Muscle layer of duodenum (tissue), 2 donors: ENCODE measurements at regions not wholly inside any gene's neighbourhood (a gene's known extent, or its start where the extent isn't known, plus 50 kb on each side); places are given as distances from the start of the nearest gene placed in this dataset.

ENCODE experiments used
- H3K27ac ChIP-seq: one replicate; pipeline ENCODE4 v1.7.0; 2013; ENCODE audit warnings: mild to moderate bottlenecking, low read length
- H3K27me3 ChIP-seq: one replicate; pipeline ENCODE4 v1.7.0; 2013; ENCODE audit warnings: low read depth, mild to moderate bottlenecking, control low read depth, low read length
- H3K36me3 ChIP-seq, 2 donors: one replicate each; pipeline ENCODE4 v1.7.0; 2013; ENCODE audit warnings: low read length in 2 of 2, control low read depth in 1 of 2, mild to moderate bottlenecking in 1 of 2; ENCODE audit not compliant: insufficient read depth in 2 of 2, control insufficient read depth in 1 of 2
- H3K4me1 ChIP-seq, 2 donors: one replicate each; pipeline ENCODE4 v1.7.0; 2013; ENCODE audit warnings: low read length in 2 of 2, mild to moderate bottlenecking in 2 of 2, control low read depth in 1 of 2, moderate library complexity in 1 of 2; ENCODE audit not compliant: insufficient read depth in 2 of 2, control insufficient read depth in 1 of 2
- H3K4me3 ChIP-seq, 2 donors: one replicate each; pipeline ENCODE4 v1.7.0; 2013; ENCODE audit warnings: low read length in 2 of 2, low read depth in 1 of 2, mild to moderate bottlenecking in 1 of 2
- H3K9me3 ChIP-seq, 2 donors: one replicate each; pipeline ENCODE4 v1.7.0; 2013; ENCODE audit warnings: low read length in 2 of 2, control low read depth in 1 of 2, mild to moderate bottlenecking in 1 of 2; ENCODE audit not compliant: control insufficient read depth in 1 of 2
- donor health status: healthy.

DNA sequence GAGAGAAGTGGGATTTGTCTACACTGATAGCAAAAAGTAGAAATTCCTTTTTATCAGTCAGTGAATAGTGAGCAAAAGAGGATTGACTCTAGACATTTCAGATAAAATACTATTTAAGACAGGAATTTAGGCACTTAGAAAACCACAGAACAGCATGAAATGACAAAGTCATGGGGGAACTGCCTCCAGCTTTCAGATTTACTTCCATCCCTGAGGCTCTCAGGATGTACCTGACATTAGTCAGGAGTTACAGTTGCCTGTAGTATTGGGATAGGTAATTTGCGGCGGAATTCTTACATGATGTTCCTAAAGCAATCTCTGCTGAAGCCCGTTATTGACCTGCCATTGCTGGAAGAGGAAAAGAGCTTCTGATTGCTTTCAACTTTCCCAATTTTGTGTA, 337.1 kb upstream of the MAP2 start:
- no peak overlapping the region for H3K27ac ChIP-seq
- no peaks in the 10 kb centered on the region for H3K4me1 ChIP-seq
- H3K27me3 ChIP-seq = no peaks in the 10 kb centered on the region
- H3K36me3 ChIP-seq = no peaks in the 10 kb centered on the region
- H3K9me3 ChIP-seq = no peaks in the 10 kb centered on the region
- no peak overlapping the region for H3K4me3 ChIP-seq

DNA sequence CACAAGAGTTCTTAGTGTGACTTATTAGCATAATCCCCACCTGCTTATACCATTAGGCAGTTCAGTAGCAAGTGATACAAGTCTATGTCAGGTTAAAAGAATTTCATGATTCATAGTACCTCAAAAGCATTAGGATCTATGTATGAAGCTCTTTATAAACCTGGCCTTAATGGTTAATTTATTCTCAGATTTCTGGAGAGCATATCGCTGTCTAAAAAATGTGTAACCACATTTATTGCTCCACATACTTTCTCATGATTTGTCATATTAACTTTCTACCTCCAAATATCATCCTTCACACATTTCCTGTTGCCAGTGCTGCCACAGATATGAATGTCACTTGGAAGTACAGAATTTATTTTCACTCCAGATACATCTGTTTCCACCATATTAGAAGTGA, 332.8 kb upstream of the MAP2 start:
- H3K4me1 ChIP-seq = no peaks in the 10 kb centered on the region
- no peaks in the 10 kb centered on the region for H3K36me3 ChIP-seq
- no peak overlapping the region for H3K4me3 ChIP-seq
- H3K9me3 ChIP-seq = no peaks in the 10 kb centered on the region
- no peak overlapping the region for H3K27ac ChIP-seq
- H3K27me3 ChIP-seq = no peaks in the 10 kb centered on the region

DNA sequence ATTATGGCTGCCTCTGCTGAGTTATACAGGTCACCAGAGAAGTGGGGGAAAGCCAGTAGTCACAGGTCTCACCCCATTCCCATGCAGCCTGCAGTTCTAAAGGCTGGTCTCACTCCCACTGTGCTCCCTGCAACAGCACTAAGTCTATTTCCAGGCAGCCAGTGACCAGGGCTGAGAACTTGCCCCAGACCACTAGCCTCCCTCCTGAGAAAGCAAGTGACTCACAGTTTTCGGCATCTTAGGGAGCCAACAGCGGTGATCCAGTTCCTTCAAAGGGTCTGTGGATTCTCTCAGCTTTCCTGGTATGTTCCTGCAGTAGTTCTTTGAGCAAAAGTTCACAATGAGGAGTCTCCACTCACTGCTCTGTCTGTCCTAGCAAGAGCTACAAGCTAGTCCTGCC, 329.6 kb upstream of the MAP2 start:
- no peak overlapping the region for H3K4me3 ChIP-seq
- H3K4me1 ChIP-seq = no peaks in the 10 kb centered on the region
- no peak overlapping the region for H3K27ac ChIP-seq
- no peaks in the 10 kb centered on the region for H3K36me3 ChIP-seq
- H3K9me3 ChIP-seq = no peaks in the 10 kb centered on the region
- H3K27me3 ChIP-seq = no peaks in the 10 kb centered on the region

GRCh38 chr2:209095432-209095831, 328.4 kb upstream of the MAP2 start:
- no peak overlapping the region for H3K4me3 ChIP-seq
- no peaks in the 10 kb centered on the region for H3K9me3 ChIP-seq
- no peaks in the 10 kb centered on the region for H3K4me1 ChIP-seq
- no peaks in the 10 kb centered on the region for H3K27me3 ChIP-seq
- no peak overlapping the region for H3K27ac ChIP-seq
- H3K36me3 ChIP-seq = no peaks in the 10 kb centered on the region

GRCh38 chr2:209097168-209097567, 326.7 kb upstream of the MAP2 start:
- no peaks in the 10 kb centered on the region for H3K36me3 ChIP-seq
- H3K27me3 ChIP-seq = no peaks in the 10 kb centered on the region
- no peaks in the 10 kb centered on the region for H3K4me1 ChIP-seq
- H3K4me3 ChIP-seq = no peak overlapping the region
- H3K9me3 ChIP-seq = no peaks in the 10 kb centered on the region
- H3K27ac ChIP-seq = no peak overlapping the region

DNA sequence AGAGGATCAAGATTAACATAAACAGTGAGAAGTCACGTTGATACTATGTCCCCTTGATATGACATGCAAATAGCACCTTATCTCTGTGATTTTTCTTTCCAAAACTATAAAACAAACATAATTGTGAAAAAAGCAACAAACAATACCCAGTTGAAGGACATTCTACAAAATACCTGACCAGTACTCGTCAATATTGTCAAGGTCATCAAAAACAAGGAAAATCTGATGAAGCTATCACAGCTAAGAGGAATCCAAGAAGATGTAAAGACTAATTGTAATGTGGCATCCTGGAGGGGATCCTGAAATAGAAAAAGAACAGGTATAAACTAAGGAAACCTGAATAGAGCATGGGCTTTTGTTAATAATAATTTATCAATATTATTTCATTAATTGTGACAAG, 321.5 kb upstream of the MAP2 start:
- Histone ChIP-seq H3K4me1 (no peaks in the 10 kb centered on the region), H3K27me3 (no peaks in the 10 kb centered on the region), H3K4me3 (no peak overlapping the region), H3K27ac (no peak overlapping the region), H3K36me3 (no peaks in the 10 kb centered on the region), H3K9me3 (no peaks in the 10 kb centered on the region)

- no peaks in the 10 kb centered on the region for H3K36me3 ChIP-seq
These were observed 310.8 kb upstream of the MAP2 start for GRCh38 chr2:209113026-209113425.

GRCh38 chr2:209114588-209115240, 309.1 kb upstream of the MAP2 start:
- no peak overlapping the region for H3K27ac ChIP-seq
- peaks cover 0 to 3% of the 10 kb centered on the region in 2 donors for H3K4me1 ChIP-seq
- H3K4me3 ChIP-seq = no peak overlapping the region
- H3K9me3 ChIP-seq = no peaks in the 10 kb centered on the region
- H3K27me3 ChIP-seq = no peaks in the 10 kb centered on the region
- no peaks in the 10 kb centered on the region for H3K36me3 ChIP-seq

More at GRCh38 chr2:209113026-209113425, 310.8 kb upstream of the MAP2 start:
- peaks cover 0 to 3% of the 10 kb centered on the region in 2 donors for H3K4me1 ChIP-seq
- H3K27me3 ChIP-seq = no peaks in the 10 kb centered on the region
- no peaks in the 10 kb centered on the region for H3K9me3 ChIP-seq
- no peak overlapping the region for H3K27ac ChIP-seq
- no peak overlapping the region for H3K4me3 ChIP-seq

GRCh38 chr2:209121691-209122090, 302.2 kb upstream of the MAP2 start:
- Histone ChIP-seq H3K9me3 (no peaks in the 10 kb centered on the region), H3K27me3 (no peaks in the 10 kb centered on the region)

GRCh38 chr2:209125291-209125690, 298.6 kb upstream of the MAP2 start:
- Histone ChIP-seq H3K27ac (no peak overlapping the region), H3K27me3 (no peaks in the 10 kb centered on the region)

More at GRCh38 chr2:209121691-209122090, 302.2 kb upstream of the MAP2 start:
- no peak overlapping the region for H3K4me3 ChIP-seq
- H3K36me3 ChIP-seq = no peaks in the 10 kb centered on the region
- no peaks in the 10 kb centered on the region for H3K4me1 ChIP-seq
- no peak overlapping the region for H3K27ac ChIP-seq

GRCh38 chr2:209138079-209138478, 285.8 kb upstream of the MAP2 start:
- H3K4me1 ChIP-seq = no peaks in the 10 kb centered on the region
- H3K9me3 ChIP-seq = no peaks in the 10 kb centered on the region
- no peak overlapping the region for H3K4me3 ChIP-seq
- H3K27ac ChIP-seq = no peak overlapping the region
- no peaks in the 10 kb centered on the region for H3K27me3 ChIP-seq
- H3K36me3 ChIP-seq = no peaks in the 10 kb centered on the region

More at GRCh38 chr2:209125291-209125690, 298.6 kb upstream of the MAP2 start:
- H3K9me3 ChIP-seq = no peaks in the 10 kb centered on the region
- H3K4me3 ChIP-seq = no peak overlapping the region
- H3K4me1 ChIP-seq = no peaks in the 10 kb centered on the region
- no peaks in the 10 kb centered on the region for H3K36me3 ChIP-seq

GRCh38 chr2:209141142-209141541, 282.7 kb upstream of the MAP2 start:
- Histone ChIP-seq H3K9me3 (no peaks in the 10 kb centered on the region), H3K27ac (no peak overlapping the region), H3K4me3 (no peak overlapping the region), H3K27me3 (no peaks in the 10 kb centered on the region), H3K36me3 (no peaks in the 10 kb centered on the region), H3K4me1 (no peaks in the 10 kb centered on the region)
